HCT116 (cell line): ENCODE measurements at regions not wholly inside any gene's neighbourhood (a gene's known extent, or its start where the extent isn't known, plus 50 kb on each side); places are given as distances from the start of the nearest gene placed in this dataset.

ENCODE experiments used
- ATAC-seq: fragments of 200-7000 bp; cut with Tn5 transposase; 2 replicates; pipeline ENCODE4 v1.9.1; 2020; ENCODE audit warnings: mild to moderate bottlenecking, moderate library complexity
- BruUV-seq: library from RNA; stranded (reverse); fragments of 400-500 nt; replicated peaks from 2 replicates; lab custom pipeline; 2021; lab: Mats Ljungman, UMichigan
- CTCF ChIA-PET: fragments of 300-600 bp; sonication (Branson Sonifier 250); formaldehyde crosslinking; loops from one replicate; lab custom pipeline; 2021; ENCODE audit warnings: antibody characterized with exemption; lab: Charles Lee
- POLR2A ChIA-PET: fragments of 300-600, 350-600 bp; sonication (Branson Sonifier 250); formaldehyde crosslinking; loops from one replicate; lab custom pipeline; 2021; ENCODE audit warnings: antibody characterized with exemption; lab: Charles Lee
- RAD21 ChIA-PET, 2 experiments: fragments of 300-600 bp; sonication (Branson Sonifier 250); formaldehyde crosslinking; loops; one replicate each; lab custom pipeline; 2023; ENCODE audit warnings: low total read pairs in 2 of 2; ENCODE audit not compliant: uncharacterized antibody in 2 of 2, unreplicated experiment in 2 of 2, low non-redundant PET in 1 of 2; lab: Charles Lee
- DNase-seq: peaks from one replicate; pipeline ENCODE4 v3.0.0-alpha.2; 2010; ENCODE audit warnings: low read depth, low spot score
- H2AFZ ChIP-seq: fragments of 200-600 bp; shearing (Covaris generic), sonication (generic); 2 replicates; pipeline ENCODE4 v1.6.1; 2017; ENCODE audit warnings: low read depth, mixed run types, mixed read lengths, antibody characterized with exemption, low read length; ENCODE audit not compliant: poor library complexity, severe bottlenecking
- H3K27ac ChIP-seq: 2 replicates; pipeline ENCODE4 v1.5.1; 2012; ENCODE audit warnings: low read depth, low read length
- H3K27me3 ChIP-seq: fragments of 200-600 bp; sonication (generic); 2 replicates; pipeline ENCODE4 v1.6.1; 2016; ENCODE audit warnings: mixed run types, low read length, mixed read lengths; ENCODE audit not compliant: insufficient read depth
- H3K36me3 ChIP-seq, 2 experiments: fragments of 200-500 bp in 1 of 2; fragments of 200-600 bp in 1 of 2; sonication (Bioruptor generic) in 1 of 2; sonication (generic) in 1 of 2; 2 replicates each; pipeline versions ENCODE4 v1.5.1 to v1.6.1; 2014 to 2016; ENCODE audit warnings: low read length in 2 of 2, inconsistent platforms in 1 of 2, mixed read lengths in 1 of 2, mixed run types in 1 of 2; ENCODE audit not compliant: insufficient read depth in 2 of 2, control insufficient read depth in 1 of 2
- H3K4me1 ChIP-seq, 2 experiments: fragments of 200-600 bp in 1 of 2; sonication (generic) in 1 of 2; 2 replicates each; pipeline versions ENCODE4 v1.5.1 to v1.6.1; 2012 to 2017; ENCODE audit warnings: low read length in 2 of 2, inconsistent platforms in 1 of 2, mild to moderate bottlenecking in 1 of 2, mixed read lengths in 1 of 2, mixed run types in 1 of 2, moderate library complexity in 1 of 2; ENCODE audit not compliant: insufficient read depth in 2 of 2, control insufficient read depth in 1 of 2
- H3K4me2 ChIP-seq: fragments of 200-600 bp; sonication (generic); 2 replicates; pipeline ENCODE4 v1.6.1; 2017; ENCODE audit warnings: mixed run types, low read length, mixed read lengths
- H3K4me3 ChIP-seq, 2 experiments: fragments of 200-600 bp in 1 of 2; sonication (generic) in 1 of 2; replicated peaks in 1 of 2; 2 replicates each; pipeline ENCODE4 v1.5.1; 2011 to 2016; ENCODE audit warnings: low read length in 2 of 2, control low read depth in 1 of 2, low read depth in 1 of 2, mild to moderate bottlenecking in 1 of 2, mixed read lengths in 1 of 2, mixed run types in 1 of 2
- H3K79me2 ChIP-seq: fragments of 200-600 bp; sonication (generic); 2 replicates; pipeline ENCODE4 v1.6.1; 2017; ENCODE audit warnings: mild to moderate bottlenecking, mixed run types, low read length, moderate library complexity, mixed read lengths; ENCODE audit not compliant: insufficient read depth
- H3K9ac ChIP-seq: fragments of 200-600 bp; sonication (generic); 2 replicates; pipeline ENCODE4 v1.6.1; 2016; ENCODE audit warnings: low read length, mixed read lengths
- H3K9me2 ChIP-seq: fragments of 200-600 bp; sonication (generic), shearing (Covaris generic); 2 replicates; pipeline ENCODE4 v1.6.1; 2017; ENCODE audit warnings: mixed run types, mild to moderate bottlenecking, moderate library complexity; ENCODE audit not compliant: insufficient read depth
- H3K9me3 ChIP-seq, 2 experiments: fragments of 200-500 bp in 1 of 2; fragments of 200-600 bp in 1 of 2; sonication (Bioruptor generic) in 1 of 2; sonication (generic) in 1 of 2; 2 replicates each; pipeline ENCODE4 v1.6.1; 2014 to 2017; ENCODE audit warnings: low read length in 2 of 2, mixed read lengths in 2 of 2, inconsistent platforms in 1 of 2, low read depth in 1 of 2, mild to moderate bottlenecking in 1 of 2, mixed run types in 1 of 2, moderate library complexity in 1 of 2; ENCODE audit not compliant: control insufficient read depth in 1 of 2, insufficient read depth in 1 of 2
- H4K20me1 ChIP-seq: fragments of 200-600 bp; sonication (generic), shearing (Covaris generic); 2 replicates; pipeline ENCODE4 v1.6.1; 2017; ENCODE audit warnings: mixed run types, mild to moderate bottlenecking, moderate library complexity; ENCODE audit not compliant: insufficient read depth
- CBX3 ChIP-seq: IDR thresholded peaks from 2 replicates; pipeline ENCODE4 v1.6.1; 2012; ENCODE audit warnings: low read depth
- EZH2 ChIP-seq: fragments of 200-600 bp; sonication (generic); IDR thresholded peaks from 2 replicates; pipeline ENCODE4 v1.6.1; 2017; ENCODE audit warnings: antibody characterized with exemption, mixed run types
- FOSL1 ChIP-seq: IDR thresholded peaks from 2 replicates; pipeline ENCODE4 v1.6.1; 2012; ENCODE audit warnings: low read depth
- POLR2A ChIP-seq: IDR thresholded peaks from 2 replicates; pipeline ENCODE4 v1.7.0; 2011; ENCODE audit warnings: borderline replicate concordance; ENCODE audit not compliant: insufficient read depth, insufficient read length; ENCODE audit errors: extremely low read depth
- RAD21 ChIP-seq: IDR thresholded peaks from 2 replicates; pipeline ENCODE4 v1.6.1; 2012; ENCODE audit warnings: low read depth, mild to moderate bottlenecking
- SIN3A ChIP-seq: IDR thresholded peaks from 2 replicates; pipeline ENCODE4 v1.6.1; 2012; ENCODE audit warnings: low read depth
- TCF7L2 ChIP-seq: IDR thresholded peaks from 2 replicates; pipeline ENCODE4 v1.7.0; 2011; ENCODE audit warnings: borderline replicate concordance, inconsistent platforms; ENCODE audit not compliant: insufficient read depth, insufficient read length; ENCODE audit errors: extremely low read depth
- ZNF274 ChIP-seq: fragments of 200-500 bp; sonication (Bioruptor generic); IDR thresholded peaks from 2 replicates; pipeline ENCODE4 v1.6.1; 2014; ENCODE audit warnings: mild to moderate bottlenecking, low read depth, low read length, inconsistent platforms
- intact Hi-C: fragments of 100-400 bp; cut with micrococcal nuclease; formaldehyde crosslinking; loops from 2 replicates; pipeline ENCODE4 v1.10.0; 2022
- TF ChIP-seq, protein P1 (sequence below), 3 experiments: fragments of 200-600 bp in 1 of 3; sonication (generic) in 1 of 3; IDR thresholded peaks in 2 of 3; conservative IDR thresholded peaks in 1 of 3; 2 replicates each; pipeline ENCODE4 v1.5.1; 2012 to 2017; ENCODE audit warnings: low read depth in 2 of 3, low read length in 2 of 3, antibody characterized with exemption in 1 of 3, borderline replicate concordance in 1 of 3, control low read depth in 1 of 3, mild to moderate bottlenecking in 1 of 3, mixed read lengths in 1 of 3, mixed run types in 1 of 3, moderate library complexity in 1 of 3; ENCODE audit not compliant: insufficient read depth in 1 of 3
- TF ChIP-seq, protein P2 (sequence below): IDR thresholded peaks from 2 replicates; pipeline ENCODE4 v1.6.1; 2012; ENCODE audit warnings: low read depth
- TF ChIP-seq, protein P3 (sequence below): IDR thresholded peaks from 2 replicates; pipeline ENCODE4 v1.6.1; 2012

DNA sequence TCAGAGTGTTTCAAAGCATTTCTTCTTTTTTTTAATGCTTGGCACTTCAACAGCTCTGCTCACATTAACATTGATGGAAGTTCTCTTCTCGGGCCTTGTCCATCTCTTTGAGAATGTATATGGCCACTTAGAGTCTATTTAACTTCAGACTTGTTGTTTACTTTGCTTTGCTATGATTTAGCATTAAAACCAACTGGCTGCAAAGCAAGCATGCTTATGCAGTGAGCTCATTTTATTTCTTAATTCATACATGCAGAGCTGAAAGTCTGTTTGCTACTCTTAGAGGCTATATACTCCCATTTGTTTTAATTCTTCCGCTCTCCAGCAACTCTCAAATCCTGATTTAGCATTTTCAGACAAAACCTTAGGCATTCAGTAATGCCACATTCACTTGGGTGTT is 107.6 kb upstream of the PACRGL start:
- Histone ChIP-seq H3K79me2 (no peaks in the 10 kb centered on the region), H2AFZ (no peak overlapping the region), H3K4me1 (no peaks in the 10 kb centered on the region), H3K4me2 (no peak overlapping the region), H3K9me3 (no peaks in the 10 kb centered on the region), H3K27ac (no peak overlapping the region), H3K27me3 (no peaks in the 10 kb centered on the region; the same call in 1 of the 2 replicates), H3K36me3 (no peaks in the 10 kb centered on the region), H3K4me3 (no peak overlapping the region), H3K9ac (no peak overlapping the region), H4K20me1 (no peaks in the 10 kb centered on the region), H3K9me2 (no peaks in the 10 kb centered on the region)
- no TSS peak for BruUV-seq
- TF ChIP-seq POLR2A (no peak), ZNF274 (no peak), SIN3A (no peak), FOSL1 (no peak), CBX3 (no peak), EZH2 (no peak), TCF7L2 (no peak), RAD21 (no peak)
- TF ChIP-seq, protein P1, sequence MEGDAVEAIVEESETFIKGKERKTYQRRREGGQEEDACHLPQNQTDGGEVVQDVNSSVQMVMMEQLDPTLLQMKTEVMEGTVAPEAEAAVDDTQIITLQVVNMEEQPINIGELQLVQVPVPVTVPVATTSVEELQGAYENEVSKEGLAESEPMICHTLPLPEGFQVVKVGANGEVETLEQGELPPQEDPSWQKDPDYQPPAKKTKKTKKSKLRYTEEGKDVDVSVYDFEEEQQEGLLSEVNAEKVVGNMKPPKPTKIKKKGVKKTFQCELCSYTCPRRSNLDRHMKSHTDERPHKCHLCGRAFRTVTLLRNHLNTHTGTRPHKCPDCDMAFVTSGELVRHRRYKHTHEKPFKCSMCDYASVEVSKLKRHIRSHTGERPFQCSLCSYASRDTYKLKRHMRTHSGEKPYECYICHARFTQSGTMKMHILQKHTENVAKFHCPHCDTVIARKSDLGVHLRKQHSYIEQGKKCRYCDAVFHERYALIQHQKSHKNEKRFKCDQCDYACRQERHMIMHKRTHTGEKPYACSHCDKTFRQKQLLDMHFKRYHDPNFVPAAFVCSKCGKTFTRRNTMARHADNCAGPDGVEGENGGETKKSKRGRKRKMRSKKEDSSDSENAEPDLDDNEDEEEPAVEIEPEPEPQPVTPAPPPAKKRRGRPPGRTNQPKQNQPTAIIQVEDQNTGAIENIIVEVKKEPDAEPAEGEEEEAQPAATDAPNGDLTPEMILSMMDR (IDR thresholded peaks at IDR 0.05 in 2 of 3, conservative IDR thresholded peaks at IDR 0.05 in 1 of 3; ENCODE audit: borderline replicate concordance in 1 of 3, insufficient read depth in 1 of 3, low read depth in 2 of 3, low read length in 2 of 3): no peak
- TF ChIP-seq, protein P2, sequence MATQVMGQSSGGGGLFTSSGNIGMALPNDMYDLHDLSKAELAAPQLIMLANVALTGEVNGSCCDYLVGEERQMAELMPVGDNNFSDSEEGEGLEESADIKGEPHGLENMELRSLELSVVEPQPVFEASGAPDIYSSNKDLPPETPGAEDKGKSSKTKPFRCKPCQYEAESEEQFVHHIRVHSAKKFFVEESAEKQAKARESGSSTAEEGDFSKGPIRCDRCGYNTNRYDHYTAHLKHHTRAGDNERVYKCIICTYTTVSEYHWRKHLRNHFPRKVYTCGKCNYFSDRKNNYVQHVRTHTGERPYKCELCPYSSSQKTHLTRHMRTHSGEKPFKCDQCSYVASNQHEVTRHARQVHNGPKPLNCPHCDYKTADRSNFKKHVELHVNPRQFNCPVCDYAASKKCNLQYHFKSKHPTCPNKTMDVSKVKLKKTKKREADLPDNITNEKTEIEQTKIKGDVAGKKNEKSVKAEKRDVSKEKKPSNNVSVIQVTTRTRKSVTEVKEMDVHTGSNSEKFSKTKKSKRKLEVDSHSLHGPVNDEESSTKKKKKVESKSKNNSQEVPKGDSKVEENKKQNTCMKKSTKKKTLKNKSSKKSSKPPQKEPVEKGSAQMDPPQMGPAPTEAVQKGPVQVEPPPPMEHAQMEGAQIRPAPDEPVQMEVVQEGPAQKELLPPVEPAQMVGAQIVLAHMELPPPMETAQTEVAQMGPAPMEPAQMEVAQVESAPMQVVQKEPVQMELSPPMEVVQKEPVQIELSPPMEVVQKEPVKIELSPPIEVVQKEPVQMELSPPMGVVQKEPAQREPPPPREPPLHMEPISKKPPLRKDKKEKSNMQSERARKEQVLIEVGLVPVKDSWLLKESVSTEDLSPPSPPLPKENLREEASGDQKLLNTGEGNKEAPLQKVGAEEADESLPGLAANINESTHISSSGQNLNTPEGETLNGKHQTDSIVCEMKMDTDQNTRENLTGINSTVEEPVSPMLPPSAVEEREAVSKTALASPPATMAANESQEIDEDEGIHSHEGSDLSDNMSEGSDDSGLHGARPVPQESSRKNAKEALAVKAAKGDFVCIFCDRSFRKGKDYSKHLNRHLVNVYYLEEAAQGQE: no peak
- TF ChIP-seq, protein P3, sequence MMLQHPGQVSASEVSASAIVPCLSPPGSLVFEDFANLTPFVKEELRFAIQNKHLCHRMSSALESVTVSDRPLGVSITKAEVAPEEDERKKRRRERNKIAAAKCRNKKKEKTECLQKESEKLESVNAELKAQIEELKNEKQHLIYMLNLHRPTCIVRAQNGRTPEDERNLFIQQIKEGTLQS: no peak
- ATAC-seq (no peak), DNase-seq (no peak)
- CTCF ChIA-PET: no interaction called here
- POLR2A ChIA-PET: no interaction called here
- intact Hi-C loops: no loop called here
- RAD21 ChIA-PET: no interaction called here
